Stimulated activated CD4-positive, alpha-beta T cell treated with anti-CD3 and anti-CD28 coated beads, Interleukin-4, amount 100 ng/mL, for 24 hours (primary cell): ENCODE measurements at regions not wholly inside any gene's neighbourhood (a gene's known extent, or its start where the extent isn't known, plus 50 kb on each side); places are given as distances from the start of the nearest gene placed in this dataset.

Experiments
- DNase-seq: peaks from one replicate; pipeline ENCODE4 v3.0.0-alpha.2; 2020

GRCh38 chr6:21526974-21527373 is 66.6 kb upstream of the SOX4 start:
- no peak for DNase-seq

- no peak for DNase-seq
Measured at GRCh38 chr6:21527731-21528130, 65.8 kb upstream of the SOX4 start.

GRCh38 chr6:21529431-21529830 is 64.1 kb upstream of the SOX4 start:
- DNase-seq = no peak

GRCh38 chr6:21531393-21531792 is 62.2 kb upstream of the SOX4 start:
- DNase-seq = no peak

GRCh38 chr6:21533678-21534077 is 59.9 kb upstream of the SOX4 start:
- DNase-seq = no peak

GRCh38 chr6:21536280-21536766 is 57.2 kb upstream of the SOX4 start:
- no peak for DNase-seq

- no peak for DNase-seq
Measured at GRCh38 chr6:21537637-21538036, 55.9 kb upstream of the SOX4 start.

GRCh38 chr6:21538186-21538798 is 55.3 kb upstream of the SOX4 start:
- DNase-seq = no peak

GRCh38 chr6:21539621-21540100 is 53.9 kb upstream of the SOX4 start:
- no peak for DNase-seq
